ENCODE measurements at regions not wholly inside any gene's neighbourhood (a gene's known extent, or its start where the extent isn't known, plus 50 kb on each side); places are given as distances from the start of the nearest gene placed in this dataset.
A peak's percentile ranks its signal among the peaks of the same experiment; 100 is the strongest.

DNA sequence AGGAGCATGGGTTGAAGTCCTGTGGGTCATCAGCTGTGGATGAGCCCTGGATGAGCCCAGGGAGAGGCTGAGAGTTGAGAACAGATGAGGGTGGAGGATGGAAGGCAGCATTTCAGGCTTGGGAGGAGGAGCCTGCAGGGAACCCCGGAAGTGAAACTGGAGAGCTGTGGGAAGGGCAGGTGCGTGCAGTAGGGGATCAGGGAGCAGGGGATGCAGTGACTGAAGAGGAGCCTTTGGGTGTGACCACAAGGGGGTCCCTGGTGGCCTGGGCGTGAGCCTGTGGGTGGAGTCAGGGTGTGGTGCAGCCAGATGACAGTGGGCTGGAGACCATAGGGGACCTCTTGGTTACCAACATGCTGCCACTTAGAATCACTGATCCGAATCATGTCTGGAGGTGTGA is 115.5 kb downstream of the PAPOLA start:
- no peak overlapping the region for H3K4me3 Mint-ChIP-seq
- peaks cover 30% of the 10 kb centered on the region for H3K27me3 Mint-ChIP-seq (ENCODE audit: low read depth)
- H3K4me1 Mint-ChIP-seq (ENCODE audit: low read depth): no peaks in the 10 kb centered on the region
- no peaks in the 10 kb centered on the region for H3K36me3 Mint-ChIP-seq (ENCODE audit: insufficient read depth)
- no peaks in the 10 kb centered on the region for H3K9me3 Mint-ChIP-seq
- ATAC-seq (no peak), DNase-seq (no peak)

- DNase-seq (no peak), ATAC-seq (no peak)
- no peaks in the 10 kb centered on the region for H3K9me3 Mint-ChIP-seq
- H3K4me1 Mint-ChIP-seq (ENCODE audit: low read depth): no peaks in the 10 kb centered on the region
- no peak overlapping the region for H3K4me3 Mint-ChIP-seq
- H3K27me3 Mint-ChIP-seq (ENCODE audit: low read depth): peaks cover 12% of the 10 kb centered on the region
- H3K36me3 Mint-ChIP-seq (ENCODE audit: insufficient read depth): no peaks in the 10 kb centered on the region
Measured at GRCh38 chr14:96622926-96623325, 120.7 kb downstream of the PAPOLA start.

DNA sequence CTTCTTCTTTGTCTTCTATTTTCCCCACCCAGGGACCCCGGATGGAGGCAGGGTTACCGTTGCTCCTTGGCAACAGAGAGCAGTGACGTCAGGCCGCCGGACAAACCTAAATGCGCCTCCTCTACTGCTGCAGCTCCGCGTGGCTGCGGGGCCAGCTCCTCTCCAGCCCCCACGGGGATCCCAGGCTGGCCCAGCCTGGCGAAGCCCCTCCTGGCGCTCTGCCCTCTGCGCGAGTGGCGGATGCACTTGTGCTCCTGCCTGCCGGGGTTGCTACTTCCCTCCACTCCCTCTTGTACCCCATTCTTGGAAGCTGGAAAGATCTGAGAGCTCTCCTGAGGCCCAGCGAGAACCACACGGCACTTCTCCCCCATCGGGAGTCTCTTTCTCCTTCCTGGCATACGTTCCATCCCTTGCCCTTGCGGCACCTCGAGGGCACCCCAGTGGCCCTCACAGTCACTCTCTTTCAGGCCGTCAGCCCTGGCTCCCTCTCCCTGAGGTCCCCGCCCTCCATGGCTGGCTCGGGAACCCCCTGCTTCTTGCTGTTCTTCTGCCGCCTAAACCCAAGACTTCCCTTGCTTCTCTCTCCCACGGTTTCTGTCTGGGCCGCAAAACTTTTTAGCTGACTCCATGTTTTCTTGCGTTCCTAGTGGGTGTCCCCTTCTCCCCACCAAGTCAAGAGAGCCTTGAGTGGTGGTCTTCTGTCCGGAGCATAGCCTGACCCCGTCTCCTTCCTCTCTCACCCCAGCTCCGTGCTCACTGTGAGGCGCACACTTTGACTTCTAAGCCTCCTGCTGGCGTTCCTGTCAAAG is 121.7 kb downstream of the PAPOLA start:
- H3K9me3 Mint-ChIP-seq: no peaks in the 10 kb centered on the region
- H3K27me3 Mint-ChIP-seq (ENCODE audit: low read depth): peaks cover 12% of the 10 kb centered on the region
- DNase-seq: no peak
- no peaks in the 10 kb centered on the region for H3K4me1 Mint-ChIP-seq (ENCODE audit: low read depth)
- ATAC-seq: no peak
- no peak overlapping the region for H3K4me3 Mint-ChIP-seq
- H3K36me3 Mint-ChIP-seq (ENCODE audit: insufficient read depth): no peaks in the 10 kb centered on the region

GRCh38 chr14:96624661-96625425 is 122.7 kb downstream of the PAPOLA start:
- ATAC-seq (no peak), DNase-seq (no peak)
- Mint-ChIP-seq H3K4me1 (ENCODE audit: low read depth) (no peaks in the 10 kb centered on the region), H3K4me3 (no peak overlapping the region), H3K9me3 (no peaks in the 10 kb centered on the region), H3K27me3 (ENCODE audit: low read depth) (peaks cover 8% of the 10 kb centered on the region), H3K36me3 (ENCODE audit: insufficient read depth) (no peaks in the 10 kb centered on the region)

DNA sequence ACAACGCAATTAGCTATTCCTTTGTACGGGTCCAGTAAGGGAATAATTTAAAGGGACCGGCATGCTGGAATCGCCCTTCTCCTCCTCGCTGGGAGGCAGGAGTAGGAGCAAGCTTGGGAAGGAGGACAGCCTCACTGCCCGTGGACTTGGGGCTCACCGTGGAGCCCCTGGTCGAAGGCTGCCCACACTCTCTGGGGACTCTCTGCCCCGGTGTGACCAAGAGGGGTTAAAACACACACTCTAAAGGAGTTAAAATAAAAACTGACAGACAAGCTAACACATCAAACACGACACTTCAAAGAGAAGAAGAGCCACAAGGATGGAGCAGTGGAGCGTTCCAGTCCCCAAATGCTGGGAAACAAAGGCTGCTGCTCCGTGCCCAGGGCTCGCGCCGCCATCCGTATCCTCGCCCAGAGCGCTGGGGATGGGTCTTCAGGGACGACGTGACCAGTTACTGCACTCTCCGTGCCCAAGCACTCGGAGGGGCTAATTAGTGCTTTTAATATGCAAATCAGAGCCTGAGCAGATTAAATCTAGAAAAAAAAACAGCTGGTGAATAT is 123.3 kb downstream of the PAPOLA start:
- DNase-seq (no peak), ATAC-seq (no peak)
- Mint-ChIP-seq H3K4me3 (no peak overlapping the region), H3K9me3 (no peaks in the 10 kb centered on the region), H3K36me3 (ENCODE audit: insufficient read depth) (no peaks in the 10 kb centered on the region), H3K27me3 (ENCODE audit: low read depth) (peaks cover 7% of the 10 kb centered on the region), H3K4me1 (ENCODE audit: low read depth) (no peaks in the 10 kb centered on the region)

- Mint-ChIP-seq H3K4me1 (ENCODE audit: low read depth) (no peaks in the 10 kb centered on the region), H3K4me3 (no peak overlapping the region), H3K36me3 (ENCODE audit: insufficient read depth) (no peaks in the 10 kb centered on the region), H3K27me3 (ENCODE audit: low read depth) (peaks cover 7% of the 10 kb centered on the region), H3K9me3 (no peaks in the 10 kb centered on the region)
- ATAC-seq (no peak), DNase-seq (no peak)
Measured at GRCh38 chr14:96626121-96626768, 124.1 kb downstream of the PAPOLA start.

GRCh38 chr14:96626916-96627315 is 124.7 kb downstream of the PAPOLA start:
- Mint-ChIP-seq H3K36me3 (ENCODE audit: insufficient read depth) (no peaks in the 10 kb centered on the region), H3K4me1 (ENCODE audit: low read depth) (no peaks in the 10 kb centered on the region), H3K9me3 (no peaks in the 10 kb centered on the region), H3K4me3 (no peak overlapping the region), H3K27me3 (ENCODE audit: low read depth) (peaks cover 4% of the 10 kb centered on the region)
- peak; percentile 40 to 48 for ATAC-seq
- no peak for DNase-seq

- Mint-ChIP-seq H3K4me1 (ENCODE audit: low read depth) (no peaks in the 10 kb centered on the region), H3K9me3 (no peaks in the 10 kb centered on the region), H3K4me3 (no peak overlapping the region), H3K36me3 (ENCODE audit: insufficient read depth) (no peaks in the 10 kb centered on the region), H3K27me3 (ENCODE audit: low read depth) (peaks cover 4% of the 10 kb centered on the region)
- no peak for ATAC-seq
- DNase-seq: no peak
Measured at GRCh38 chr14:96627386-96627785, 125.2 kb downstream of the PAPOLA start.

DNA sequence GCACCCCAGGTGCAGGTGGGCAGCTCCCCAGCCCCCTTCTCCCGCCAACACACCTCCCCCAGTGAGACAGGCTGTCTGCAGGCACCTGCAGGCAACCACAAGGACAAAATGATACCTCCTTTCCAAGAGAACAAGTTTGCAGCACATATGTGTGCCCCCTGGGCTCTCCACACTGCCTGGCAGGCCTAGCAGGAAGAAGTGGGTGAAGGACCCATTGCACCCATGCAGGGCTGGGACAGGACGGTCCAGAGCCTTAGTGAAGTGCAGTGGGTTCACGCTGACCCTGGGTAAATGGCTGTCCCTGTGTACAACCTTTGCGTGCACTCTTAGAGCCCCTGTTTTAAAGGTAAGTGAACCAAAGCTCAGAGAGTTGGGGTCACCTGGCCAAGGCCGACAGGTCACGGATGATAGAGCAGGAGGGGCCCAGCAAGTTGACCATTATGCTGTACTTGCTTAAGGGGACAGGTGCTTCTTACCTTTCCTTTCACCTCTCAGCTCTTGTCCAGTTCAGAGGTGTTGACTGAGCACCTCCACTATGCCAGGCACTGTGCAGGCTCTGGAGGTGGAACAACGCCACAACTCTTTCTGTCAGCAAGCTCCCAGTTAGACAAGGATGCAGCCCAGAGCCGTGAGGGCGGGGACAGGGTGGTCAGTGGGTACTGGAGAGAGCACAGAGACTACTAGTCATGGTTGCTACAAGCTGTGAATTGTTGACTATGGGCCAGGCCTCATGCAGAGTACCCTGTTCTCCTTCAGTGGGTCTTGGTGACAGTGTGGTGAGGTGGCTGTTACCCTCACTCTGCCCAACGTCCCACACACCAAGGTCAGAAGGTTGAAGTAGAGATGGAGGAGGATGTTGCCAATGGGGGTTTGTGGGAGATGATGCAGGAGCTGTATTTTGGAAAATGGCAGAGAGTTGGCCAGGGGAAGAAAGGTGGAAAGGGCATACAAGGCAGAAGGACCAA is 125.9 kb downstream of the PAPOLA start:
- ATAC-seq (no peak), DNase-seq (no peak)
- Mint-ChIP-seq H3K4me3 (no peak overlapping the region), H3K27me3 (ENCODE audit: low read depth) (peaks cover 4% of the 10 kb centered on the region), H3K4me1 (ENCODE audit: low read depth) (no peaks in the 10 kb centered on the region), H3K36me3 (ENCODE audit: insufficient read depth) (no peaks in the 10 kb centered on the region), H3K9me3 (no peaks in the 10 kb centered on the region)

GRCh38 chr14:96629082-96629481 is 126.9 kb downstream of the PAPOLA start:
- ATAC-seq (no peak), DNase-seq (no peak)
- Mint-ChIP-seq H3K27me3 (ENCODE audit: low read depth) (peaks cover 2% of the 10 kb centered on the region), H3K4me1 (ENCODE audit: low read depth) (no peaks in the 10 kb centered on the region), H3K36me3 (ENCODE audit: insufficient read depth) (no peaks in the 10 kb centered on the region), H3K9me3 (no peaks in the 10 kb centered on the region), H3K4me3 (no peak overlapping the region)

DNA sequence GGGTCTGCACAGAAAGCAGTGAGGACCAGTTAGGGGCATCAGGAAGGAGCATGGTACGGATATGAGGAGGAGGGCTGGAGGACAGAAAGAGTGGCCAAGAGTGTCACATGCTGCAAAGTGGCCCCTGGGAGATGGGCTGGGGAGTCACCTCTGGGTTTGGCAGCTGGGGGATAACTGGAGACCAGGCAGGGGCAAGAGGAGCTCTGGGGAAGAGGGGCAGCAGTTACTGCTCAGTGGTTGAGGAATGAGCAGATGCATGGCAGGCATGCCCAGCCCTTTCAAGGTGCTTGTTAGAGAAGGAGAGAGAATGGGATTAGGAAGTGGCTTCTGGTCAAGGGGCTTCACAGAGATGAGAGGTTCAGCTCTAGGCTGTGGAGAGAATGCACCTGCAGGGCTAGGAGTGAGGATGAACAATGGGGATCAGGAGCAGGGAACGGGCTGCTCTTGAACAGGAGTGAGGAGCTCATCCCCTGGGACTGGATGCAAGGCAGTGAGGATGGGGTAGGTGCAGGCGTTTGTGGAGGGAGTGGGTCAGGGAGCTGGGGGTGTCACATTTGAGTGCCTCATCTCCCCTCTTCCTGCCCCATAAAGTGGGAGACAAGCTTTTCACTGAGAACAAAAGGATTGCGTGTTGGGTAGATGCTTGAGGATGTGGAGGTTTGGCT is 127.5 kb downstream of the PAPOLA start:
- Mint-ChIP-seq H3K4me3 (no peak overlapping the region), H3K27me3 (ENCODE audit: low read depth) (peaks cover 2% of the 10 kb centered on the region), H3K36me3 (ENCODE audit: insufficient read depth) (no peaks in the 10 kb centered on the region), H3K4me1 (ENCODE audit: low read depth) (no peaks in the 10 kb centered on the region), H3K9me3 (no peaks in the 10 kb centered on the region)
- ATAC-seq (no peak), DNase-seq (no peak)

DNA sequence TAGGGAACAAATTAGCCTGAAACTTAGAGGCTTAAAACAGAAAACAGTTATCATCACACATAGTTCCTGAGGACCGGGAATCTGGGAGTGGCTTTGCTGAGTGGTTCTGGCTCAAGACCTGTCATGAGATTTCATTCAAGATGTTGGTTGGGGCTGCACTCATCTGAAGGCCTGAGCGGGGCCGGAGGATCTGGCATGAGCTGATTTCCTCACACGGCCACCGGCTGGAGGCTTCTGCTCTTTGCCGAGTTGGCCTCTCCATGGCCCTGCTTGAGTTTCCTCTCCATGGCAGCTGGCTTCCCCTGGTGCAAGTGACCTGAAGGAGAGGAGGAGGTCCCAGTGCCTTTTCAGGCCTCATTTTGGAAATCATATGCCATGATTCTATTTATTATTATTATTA is 128.1 kb downstream of the PAPOLA start:
- Mint-ChIP-seq H3K36me3 (ENCODE audit: insufficient read depth) (no peaks in the 10 kb centered on the region), H3K4me3 (no peak overlapping the region), H3K27me3 (ENCODE audit: low read depth) (peaks cover 2% of the 10 kb centered on the region), H3K4me1 (ENCODE audit: low read depth) (no peaks in the 10 kb centered on the region), H3K9me3 (no peaks in the 10 kb centered on the region)
- ATAC-seq: no peak
- DNase-seq: no peak

- H3K36me3 Mint-ChIP-seq (ENCODE audit: insufficient read depth): no peaks in the 10 kb centered on the region
- peaks cover 2% of the 10 kb centered on the region for H3K27me3 Mint-ChIP-seq (ENCODE audit: low read depth)
- ATAC-seq: no peak
- no peak overlapping the region for H3K4me3 Mint-ChIP-seq
- no peak for DNase-seq
- no peaks in the 10 kb centered on the region for H3K9me3 Mint-ChIP-seq
- H3K4me1 Mint-ChIP-seq (ENCODE audit: low read depth): no peaks in the 10 kb centered on the region
Measured at GRCh38 chr14:96631030-96631429, 128.8 kb downstream of the PAPOLA start.

Measured in activated T-cell treated with anti-CD3 and anti-CD28 coated beads, Interleukin-2, amount 50 U/mL, for 4 hours (primary cell).